ENCODE measurements at regions not wholly inside any gene's neighbourhood (a gene's known extent, or its start where the extent isn't known, plus 50 kb on each side); places are given as distances from the start of the nearest gene placed in this dataset.

DNA sequence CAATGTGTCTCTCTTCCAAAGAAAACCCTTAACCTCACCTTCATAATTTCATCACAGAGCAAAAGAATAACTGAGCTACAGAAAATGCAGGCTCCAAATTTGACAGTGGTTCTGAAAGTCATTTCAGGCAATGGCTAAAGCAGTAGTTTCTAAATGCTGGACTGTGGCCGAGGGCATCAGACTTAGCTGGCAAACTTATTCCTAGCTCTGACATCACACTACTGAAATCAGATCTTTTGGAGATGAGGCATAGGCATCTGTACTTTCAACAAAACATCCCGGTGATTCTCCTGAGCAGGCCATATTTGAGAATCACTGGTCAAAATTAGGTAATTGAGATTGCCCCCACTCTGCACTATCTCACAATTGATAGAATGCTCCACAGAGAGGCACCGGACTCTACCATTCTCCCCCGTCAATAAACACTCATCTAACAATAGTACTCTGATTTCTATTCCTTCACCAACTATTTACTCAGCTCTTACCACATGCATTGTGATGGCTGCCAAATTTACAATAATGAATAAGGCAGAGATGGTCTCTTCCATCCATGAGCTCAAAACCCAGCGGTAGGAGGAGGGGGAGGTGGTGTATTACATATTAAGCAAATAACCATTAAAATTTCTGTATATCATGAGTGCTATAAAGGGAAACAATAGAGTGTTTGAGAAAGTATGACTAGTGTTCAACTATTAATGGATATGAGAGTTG is 57.3 kb upstream of the SPRED1 start:
- Histone ChIP-seq H3K36me3 (no peaks in the 10 kb centered on the region), H3K27me3 (no peaks in the 10 kb centered on the region), H3K9me3 (no peaks in the 10 kb centered on the region), H3K4me3 (no peak overlapping the region), H3K4me1 (no peaks in the 10 kb centered on the region), H3K27ac (no peak overlapping the region)
- WGBS (ENCODE audit: insufficient coverage, low coverage, low lambda C conversion rate, missing lambda C conversion rate), result 52% methylated on average over 5 of the region's 5 CpGs
- intact Hi-C loops (cut with DNase I), result no loop called here
- no peak for ATAC-seq
- TF ChIP-seq POLR2A (IDR thresholded peaks at IDR 0.05), result no peak
- TF ChIP-seq, protein P1, sequence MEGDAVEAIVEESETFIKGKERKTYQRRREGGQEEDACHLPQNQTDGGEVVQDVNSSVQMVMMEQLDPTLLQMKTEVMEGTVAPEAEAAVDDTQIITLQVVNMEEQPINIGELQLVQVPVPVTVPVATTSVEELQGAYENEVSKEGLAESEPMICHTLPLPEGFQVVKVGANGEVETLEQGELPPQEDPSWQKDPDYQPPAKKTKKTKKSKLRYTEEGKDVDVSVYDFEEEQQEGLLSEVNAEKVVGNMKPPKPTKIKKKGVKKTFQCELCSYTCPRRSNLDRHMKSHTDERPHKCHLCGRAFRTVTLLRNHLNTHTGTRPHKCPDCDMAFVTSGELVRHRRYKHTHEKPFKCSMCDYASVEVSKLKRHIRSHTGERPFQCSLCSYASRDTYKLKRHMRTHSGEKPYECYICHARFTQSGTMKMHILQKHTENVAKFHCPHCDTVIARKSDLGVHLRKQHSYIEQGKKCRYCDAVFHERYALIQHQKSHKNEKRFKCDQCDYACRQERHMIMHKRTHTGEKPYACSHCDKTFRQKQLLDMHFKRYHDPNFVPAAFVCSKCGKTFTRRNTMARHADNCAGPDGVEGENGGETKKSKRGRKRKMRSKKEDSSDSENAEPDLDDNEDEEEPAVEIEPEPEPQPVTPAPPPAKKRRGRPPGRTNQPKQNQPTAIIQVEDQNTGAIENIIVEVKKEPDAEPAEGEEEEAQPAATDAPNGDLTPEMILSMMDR (IDR thresholded peaks at IDR 0.05), result no peak
- no peak for DNase-seq

DNA sequence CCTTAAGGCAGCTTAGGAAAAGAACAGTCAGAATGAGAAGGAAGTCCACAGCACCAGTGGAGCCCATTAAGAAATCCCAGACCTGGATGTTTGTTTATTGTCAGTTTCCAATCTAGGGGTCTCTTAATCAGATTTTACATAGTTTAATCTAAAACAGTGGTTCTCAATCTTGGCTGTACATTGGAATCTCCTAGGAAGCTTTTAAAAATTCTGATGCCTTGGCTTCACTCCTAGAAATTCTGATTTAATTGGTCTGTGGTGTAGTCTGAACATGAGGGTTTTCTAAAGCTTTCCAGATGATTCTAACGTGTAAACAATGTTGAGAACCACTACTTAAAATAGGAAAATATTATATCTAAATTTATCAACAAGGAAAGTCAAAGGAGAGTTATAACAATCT is 56.6 kb upstream of the SPRED1 start:
- DNase-seq (no peak), ATAC-seq (no peak)
- H3K4me1 ChIP-seq, result no peaks in the 10 kb centered on the region
- no peak for TF ChIP-seq POLR2A (IDR thresholded peaks at IDR 0.05)
- TF ChIP-seq, protein P1 (IDR thresholded peaks at IDR 0.05), result no peak
- H3K36me3 ChIP-seq, result no peaks in the 10 kb centered on the region
- H3K27me3 ChIP-seq, result no peaks in the 10 kb centered on the region
- H3K4me3 ChIP-seq, result no peak overlapping the region
- no peaks in the 10 kb centered on the region for H3K9me3 ChIP-seq
- intact Hi-C loops (cut with DNase I), result no loop called here
- H3K27ac ChIP-seq, result no peak overlapping the region
- WGBS (ENCODE audit: insufficient coverage, low coverage, low lambda C conversion rate, missing lambda C conversion rate), result 17% methylated on average over 1 of the region's 1 CpG

DNA sequence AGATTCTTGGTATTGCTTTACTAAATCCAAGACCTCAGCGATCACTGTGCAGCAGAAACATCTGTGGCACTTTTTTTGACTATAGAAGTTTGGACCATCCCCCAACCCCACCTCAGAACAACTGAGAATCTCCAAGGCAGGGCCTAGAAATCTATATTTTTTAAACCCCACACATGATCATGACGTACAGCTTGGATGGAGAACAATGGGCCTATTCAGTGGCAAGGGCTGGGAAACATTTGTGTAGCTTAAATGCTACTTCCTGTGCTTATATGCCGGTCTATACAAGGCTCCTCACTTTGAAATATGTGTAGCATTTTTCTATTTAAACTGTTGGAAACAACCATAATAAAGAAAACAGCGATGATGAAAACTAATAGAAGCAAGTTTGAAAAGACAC is 55.1 kb upstream of the SPRED1 start:
- ATAC-seq (no peak), DNase-seq (no peak)
- Histone ChIP-seq H3K27ac (no peak overlapping the region), H3K4me3 (no peak overlapping the region), H3K27me3 (no peaks in the 10 kb centered on the region), H3K4me1 (no peaks in the 10 kb centered on the region), H3K36me3 (no peaks in the 10 kb centered on the region), H3K9me3 (no peaks in the 10 kb centered on the region)
- 65% methylated on average over 4 of the region's 4 CpGs for WGBS (ENCODE audit: insufficient coverage, low coverage, low lambda C conversion rate, missing lambda C conversion rate)
- TF ChIP-seq POLR2A (IDR thresholded peaks at IDR 0.05), result no peak
- TF ChIP-seq, protein P1 (IDR thresholded peaks at IDR 0.05), result no peak
- intact Hi-C loops (cut with DNase I), result no loop called here

DNA sequence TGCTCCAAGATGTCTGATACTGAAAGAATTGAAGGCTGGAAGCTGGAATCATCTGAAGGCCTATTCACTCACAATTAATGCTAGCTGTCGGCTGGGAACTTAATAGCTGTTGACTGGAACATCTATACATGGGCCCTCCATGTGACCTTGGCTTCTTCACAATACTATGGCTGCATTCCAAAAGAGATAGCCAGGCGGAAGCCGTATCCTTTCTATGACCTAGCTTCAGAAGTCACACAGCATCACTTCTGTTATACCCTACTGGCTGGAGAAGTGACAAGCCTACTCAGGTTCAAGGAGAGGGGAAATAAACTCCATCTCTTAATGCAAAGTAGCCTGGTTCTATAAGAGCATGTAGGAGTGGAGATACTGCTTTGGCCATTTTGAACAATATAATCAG is 50.9 kb upstream of the SPRED1 start:
- Histone ChIP-seq H3K36me3 (no peaks in the 10 kb centered on the region), H3K4me3 (no peak overlapping the region), H3K27ac (no peak overlapping the region), H3K9me3 (no peaks in the 10 kb centered on the region), H3K4me1 (no peaks in the 10 kb centered on the region), H3K27me3 (no peaks in the 10 kb centered on the region)
- ATAC-seq (peak; percentile 71 to 89 (median 86)), DNase-seq (no peak)
- WGBS (ENCODE audit: insufficient coverage, low coverage, low lambda C conversion rate, missing lambda C conversion rate), result 54% methylated on average over 3 of the region's 3 CpGs
- intact Hi-C loops (cut with DNase I), result no loop called here
- TF ChIP-seq, protein P1 (IDR thresholded peaks at IDR 0.05), result no peak
- TF ChIP-seq POLR2A (IDR thresholded peaks at IDR 0.05), result no peak
